ENCODE measurements at regions not wholly inside any gene's neighbourhood (a gene's known extent, or its start where the extent isn't known, plus 50 kb on each side); places are given as distances from the start of the nearest gene placed in this dataset.

- no peak for TF ChIP-seq CTCF (IDR thresholded peaks at IDR 0.05; ENCODE audit: control extremely low read depth, extremely low read depth, low read depth, missing control alignments)
- CTCF ChIA-PET, result no interaction called here
- POLR2A ChIA-PET, result no interaction called here
- DNase-seq (ENCODE audit: extremely low spot score), result no peak
Measured at GRCh38 chr4:117825600-117825999, 208.7 kb upstream of the NDST3 start.

- ChIA-PET CTCF (no interaction called here), POLR2A (no interaction called here)
- no peak for TF ChIP-seq CTCF (IDR thresholded peaks at IDR 0.05; ENCODE audit: control extremely low read depth, extremely low read depth, low read depth, missing control alignments)
- DNase-seq (ENCODE audit: extremely low spot score), result no peak
Measured at GRCh38 chr4:117831060-117831683, 203.1 kb upstream of the NDST3 start.

- POLR2A ChIA-PET, result no interaction called here
- CTCF ChIA-PET, result interaction anchor here (1.0 kb wide), 1 partner anchor 9 kb away, joined by 3 read pairs; no protein-coding TSS in a partner anchor
- TF ChIP-seq CTCF (IDR thresholded peaks at IDR 0.05; ENCODE audit: control extremely low read depth, extremely low read depth, low read depth, missing control alignments), result no peak
- DNase-seq (ENCODE audit: extremely low spot score), result no peak
Measured at GRCh38 chr4:117835566-117835965, 198.7 kb upstream of the NDST3 start.

GRCh38 chr4:117844594-117844993, 189.7 kb upstream of the NDST3 start:
- ChIA-PET CTCF (interaction anchor here (1.0 to 1.4 kb wide), 2 partner anchors 10 to 14 kb away, joined by 3 read pairs; no protein-coding TSS in a partner anchor), POLR2A (no interaction called here)
- TF ChIP-seq CTCF (IDR thresholded peaks at IDR 0.05; ENCODE audit: control extremely low read depth, extremely low read depth, low read depth, missing control alignments), result no peak
- DNase-seq (ENCODE audit: extremely low spot score), result no peak

DNA sequence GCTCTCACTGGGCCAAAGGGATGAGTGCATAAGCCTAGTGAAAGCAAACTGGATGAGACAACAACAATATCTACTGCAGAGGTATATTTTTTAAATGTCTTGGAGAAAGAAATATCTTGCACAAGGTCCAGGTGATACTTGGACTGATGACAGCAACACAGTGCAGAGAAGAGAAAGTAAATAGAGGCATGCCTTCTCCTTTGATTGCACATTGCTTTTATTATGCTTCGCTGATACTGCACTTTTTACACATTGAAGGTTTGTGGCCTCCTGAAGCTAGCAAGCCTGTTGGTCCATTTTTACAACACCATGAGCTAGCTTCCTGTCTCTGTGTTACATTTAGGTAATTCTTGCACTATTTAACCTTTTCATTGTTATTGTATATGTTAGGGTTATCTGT, 189.0 kb upstream of the NDST3 start:
- ChIA-PET POLR2A (no interaction called here), CTCF (interaction anchor here (1.0 to 1.8 kb wide), 3 partner anchors 10 to 15 kb away, joined by 3 to 5 read pairs (median 3); no protein-coding TSS in a partner anchor)
- TF ChIP-seq CTCF (IDR thresholded peaks at IDR 0.05; ENCODE audit: control extremely low read depth, extremely low read depth, low read depth, missing control alignments), result no peak
- DNase-seq (ENCODE audit: extremely low spot score), result no peak

- DNase-seq (ENCODE audit: extremely low spot score), result no peak
- CTCF ChIA-PET, result interaction anchor here (1.1 kb wide), 1 partner anchor 12 kb away, joined by 4 read pairs; no protein-coding TSS in a partner anchor
- POLR2A ChIA-PET, result no interaction called here
Measured at GRCh38 chr4:117847849-117848248, 186.4 kb upstream of the NDST3 start.

More at GRCh38 chr4:117847849-117848248, 186.4 kb upstream of the NDST3 start:
- no peak for TF ChIP-seq CTCF (IDR thresholded peaks at IDR 0.05; ENCODE audit: control extremely low read depth, extremely low read depth, low read depth, missing control alignments)

Measured in GM10248 (cell line).